ENCODE measurements at regions not wholly inside any gene's neighbourhood (a gene's known extent, or its start where the extent isn't known, plus 50 kb on each side); places are given as distances from the start of the nearest gene placed in this dataset.

DNA sequence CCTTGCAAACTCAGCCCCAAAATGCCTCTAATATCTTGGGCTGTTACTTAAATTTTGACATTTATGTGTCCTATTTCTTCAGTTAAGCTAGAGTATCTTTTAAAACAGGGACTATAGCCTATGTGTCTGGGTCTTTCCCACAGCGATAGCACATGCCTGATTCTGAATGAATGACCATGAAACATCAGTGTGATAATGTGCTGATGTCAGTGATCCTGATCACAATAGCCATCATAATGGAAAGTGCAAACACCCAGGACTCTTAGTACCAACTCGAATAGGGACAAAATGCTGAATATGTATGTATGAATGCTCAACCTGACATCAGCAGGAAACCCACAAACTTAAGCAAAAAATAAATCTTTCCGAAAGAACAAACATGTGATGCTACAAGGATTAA lies 537.4 kb downstream of the IGSF11 start (continued):
- TF ChIP-seq, protein P1, sequence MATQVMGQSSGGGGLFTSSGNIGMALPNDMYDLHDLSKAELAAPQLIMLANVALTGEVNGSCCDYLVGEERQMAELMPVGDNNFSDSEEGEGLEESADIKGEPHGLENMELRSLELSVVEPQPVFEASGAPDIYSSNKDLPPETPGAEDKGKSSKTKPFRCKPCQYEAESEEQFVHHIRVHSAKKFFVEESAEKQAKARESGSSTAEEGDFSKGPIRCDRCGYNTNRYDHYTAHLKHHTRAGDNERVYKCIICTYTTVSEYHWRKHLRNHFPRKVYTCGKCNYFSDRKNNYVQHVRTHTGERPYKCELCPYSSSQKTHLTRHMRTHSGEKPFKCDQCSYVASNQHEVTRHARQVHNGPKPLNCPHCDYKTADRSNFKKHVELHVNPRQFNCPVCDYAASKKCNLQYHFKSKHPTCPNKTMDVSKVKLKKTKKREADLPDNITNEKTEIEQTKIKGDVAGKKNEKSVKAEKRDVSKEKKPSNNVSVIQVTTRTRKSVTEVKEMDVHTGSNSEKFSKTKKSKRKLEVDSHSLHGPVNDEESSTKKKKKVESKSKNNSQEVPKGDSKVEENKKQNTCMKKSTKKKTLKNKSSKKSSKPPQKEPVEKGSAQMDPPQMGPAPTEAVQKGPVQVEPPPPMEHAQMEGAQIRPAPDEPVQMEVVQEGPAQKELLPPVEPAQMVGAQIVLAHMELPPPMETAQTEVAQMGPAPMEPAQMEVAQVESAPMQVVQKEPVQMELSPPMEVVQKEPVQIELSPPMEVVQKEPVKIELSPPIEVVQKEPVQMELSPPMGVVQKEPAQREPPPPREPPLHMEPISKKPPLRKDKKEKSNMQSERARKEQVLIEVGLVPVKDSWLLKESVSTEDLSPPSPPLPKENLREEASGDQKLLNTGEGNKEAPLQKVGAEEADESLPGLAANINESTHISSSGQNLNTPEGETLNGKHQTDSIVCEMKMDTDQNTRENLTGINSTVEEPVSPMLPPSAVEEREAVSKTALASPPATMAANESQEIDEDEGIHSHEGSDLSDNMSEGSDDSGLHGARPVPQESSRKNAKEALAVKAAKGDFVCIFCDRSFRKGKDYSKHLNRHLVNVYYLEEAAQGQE (IDR thresholded peaks at IDR 0.05; ENCODE audit: unreplicated experiment), result no peak
- TF ChIP-seq STAT1 (IDR thresholded peaks at IDR 0.05; ENCODE audit: unreplicated experiment) (no peak), NANOG (IDR thresholded peaks at IDR 0.05; ENCODE audit: borderline replicate concordance) (no peak), ZNF114 (CRISPR knock-in tag; IDR thresholded peaks at IDR 0.05) (no peak), EZH2phosphoT487 (IDR thresholded peaks at IDR 0.05; ENCODE audit: unreplicated experiment) (no peak), EZH2 (IDR thresholded peaks at IDR 0.05; ENCODE audit: low read depth, unreplicated experiment) (no peak)
- TF ChIP-seq, protein P2, sequence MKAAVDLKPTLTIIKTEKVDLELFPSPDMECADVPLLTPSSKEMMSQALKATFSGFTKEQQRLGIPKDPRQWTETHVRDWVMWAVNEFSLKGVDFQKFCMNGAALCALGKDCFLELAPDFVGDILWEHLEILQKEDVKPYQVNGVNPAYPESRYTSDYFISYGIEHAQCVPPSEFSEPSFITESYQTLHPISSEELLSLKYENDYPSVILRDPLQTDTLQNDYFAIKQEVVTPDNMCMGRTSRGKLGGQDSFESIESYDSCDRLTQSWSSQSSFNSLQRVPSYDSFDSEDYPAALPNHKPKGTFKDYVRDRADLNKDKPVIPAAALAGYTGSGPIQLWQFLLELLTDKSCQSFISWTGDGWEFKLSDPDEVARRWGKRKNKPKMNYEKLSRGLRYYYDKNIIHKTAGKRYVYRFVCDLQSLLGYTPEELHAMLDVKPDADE (IDR thresholded peaks at IDR 0.05), result no peak

DNA sequence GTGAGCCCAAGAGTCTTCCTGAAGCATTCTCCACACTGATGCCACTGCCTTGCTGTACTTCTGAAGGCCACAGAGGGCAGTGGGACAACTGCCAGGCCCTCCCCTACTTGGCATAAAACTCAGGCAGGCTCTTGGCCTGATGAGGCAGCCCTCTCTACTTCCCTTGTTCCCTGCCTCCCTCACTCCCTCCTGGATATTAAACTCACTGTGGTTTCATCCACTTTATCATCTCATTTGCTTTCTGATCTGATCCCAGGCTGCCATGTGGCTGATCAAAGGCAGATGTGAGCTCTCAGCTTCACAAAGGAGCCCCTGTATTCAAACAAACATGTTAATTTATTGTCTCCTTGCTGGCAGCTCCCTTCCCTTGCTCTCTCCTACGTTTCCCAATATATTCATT lies 533.5 kb downstream of the IGSF11 start:
- Histone ChIP-seq H3K27ac (ENCODE audit: low read depth) (0 out of 2 replicates have a peak overlapping the region, but pooled peaks have one; percentile 17), H2AFZ (peak overlapping the region; percentile 75; the same call in 1 of the 2 replicates), H3F3A (replicated peaks; ENCODE audit: low read depth) (no peaks in the 10 kb centered on the region), H3K79me2 (replicated peaks; ENCODE audit: insufficient read depth) (no peaks in the 10 kb centered on the region), H4K20me1 (replicated peaks; ENCODE audit: insufficient read depth) (no peaks in the 10 kb centered on the region), H3K27me3 (ENCODE audit: insufficient read depth) (no peaks in the 10 kb centered on the region), H3K4me1 (ENCODE audit: insufficient read depth) (peaks cover 21% of the 10 kb centered on the region), H3K9me2 (ENCODE audit: insufficient read depth) (peaks cover 3% of the 10 kb centered on the region; the same call in 1 of the 2 replicates), H3K4me2 (peak overlapping the region; percentile 5; the same call in 1 of the 2 replicates), H3K4me3 (no peak overlapping the region), H3K36me3 (ENCODE audit: insufficient read depth) (no peaks in the 10 kb centered on the region)
- TF ChIP-seq, protein P3, sequence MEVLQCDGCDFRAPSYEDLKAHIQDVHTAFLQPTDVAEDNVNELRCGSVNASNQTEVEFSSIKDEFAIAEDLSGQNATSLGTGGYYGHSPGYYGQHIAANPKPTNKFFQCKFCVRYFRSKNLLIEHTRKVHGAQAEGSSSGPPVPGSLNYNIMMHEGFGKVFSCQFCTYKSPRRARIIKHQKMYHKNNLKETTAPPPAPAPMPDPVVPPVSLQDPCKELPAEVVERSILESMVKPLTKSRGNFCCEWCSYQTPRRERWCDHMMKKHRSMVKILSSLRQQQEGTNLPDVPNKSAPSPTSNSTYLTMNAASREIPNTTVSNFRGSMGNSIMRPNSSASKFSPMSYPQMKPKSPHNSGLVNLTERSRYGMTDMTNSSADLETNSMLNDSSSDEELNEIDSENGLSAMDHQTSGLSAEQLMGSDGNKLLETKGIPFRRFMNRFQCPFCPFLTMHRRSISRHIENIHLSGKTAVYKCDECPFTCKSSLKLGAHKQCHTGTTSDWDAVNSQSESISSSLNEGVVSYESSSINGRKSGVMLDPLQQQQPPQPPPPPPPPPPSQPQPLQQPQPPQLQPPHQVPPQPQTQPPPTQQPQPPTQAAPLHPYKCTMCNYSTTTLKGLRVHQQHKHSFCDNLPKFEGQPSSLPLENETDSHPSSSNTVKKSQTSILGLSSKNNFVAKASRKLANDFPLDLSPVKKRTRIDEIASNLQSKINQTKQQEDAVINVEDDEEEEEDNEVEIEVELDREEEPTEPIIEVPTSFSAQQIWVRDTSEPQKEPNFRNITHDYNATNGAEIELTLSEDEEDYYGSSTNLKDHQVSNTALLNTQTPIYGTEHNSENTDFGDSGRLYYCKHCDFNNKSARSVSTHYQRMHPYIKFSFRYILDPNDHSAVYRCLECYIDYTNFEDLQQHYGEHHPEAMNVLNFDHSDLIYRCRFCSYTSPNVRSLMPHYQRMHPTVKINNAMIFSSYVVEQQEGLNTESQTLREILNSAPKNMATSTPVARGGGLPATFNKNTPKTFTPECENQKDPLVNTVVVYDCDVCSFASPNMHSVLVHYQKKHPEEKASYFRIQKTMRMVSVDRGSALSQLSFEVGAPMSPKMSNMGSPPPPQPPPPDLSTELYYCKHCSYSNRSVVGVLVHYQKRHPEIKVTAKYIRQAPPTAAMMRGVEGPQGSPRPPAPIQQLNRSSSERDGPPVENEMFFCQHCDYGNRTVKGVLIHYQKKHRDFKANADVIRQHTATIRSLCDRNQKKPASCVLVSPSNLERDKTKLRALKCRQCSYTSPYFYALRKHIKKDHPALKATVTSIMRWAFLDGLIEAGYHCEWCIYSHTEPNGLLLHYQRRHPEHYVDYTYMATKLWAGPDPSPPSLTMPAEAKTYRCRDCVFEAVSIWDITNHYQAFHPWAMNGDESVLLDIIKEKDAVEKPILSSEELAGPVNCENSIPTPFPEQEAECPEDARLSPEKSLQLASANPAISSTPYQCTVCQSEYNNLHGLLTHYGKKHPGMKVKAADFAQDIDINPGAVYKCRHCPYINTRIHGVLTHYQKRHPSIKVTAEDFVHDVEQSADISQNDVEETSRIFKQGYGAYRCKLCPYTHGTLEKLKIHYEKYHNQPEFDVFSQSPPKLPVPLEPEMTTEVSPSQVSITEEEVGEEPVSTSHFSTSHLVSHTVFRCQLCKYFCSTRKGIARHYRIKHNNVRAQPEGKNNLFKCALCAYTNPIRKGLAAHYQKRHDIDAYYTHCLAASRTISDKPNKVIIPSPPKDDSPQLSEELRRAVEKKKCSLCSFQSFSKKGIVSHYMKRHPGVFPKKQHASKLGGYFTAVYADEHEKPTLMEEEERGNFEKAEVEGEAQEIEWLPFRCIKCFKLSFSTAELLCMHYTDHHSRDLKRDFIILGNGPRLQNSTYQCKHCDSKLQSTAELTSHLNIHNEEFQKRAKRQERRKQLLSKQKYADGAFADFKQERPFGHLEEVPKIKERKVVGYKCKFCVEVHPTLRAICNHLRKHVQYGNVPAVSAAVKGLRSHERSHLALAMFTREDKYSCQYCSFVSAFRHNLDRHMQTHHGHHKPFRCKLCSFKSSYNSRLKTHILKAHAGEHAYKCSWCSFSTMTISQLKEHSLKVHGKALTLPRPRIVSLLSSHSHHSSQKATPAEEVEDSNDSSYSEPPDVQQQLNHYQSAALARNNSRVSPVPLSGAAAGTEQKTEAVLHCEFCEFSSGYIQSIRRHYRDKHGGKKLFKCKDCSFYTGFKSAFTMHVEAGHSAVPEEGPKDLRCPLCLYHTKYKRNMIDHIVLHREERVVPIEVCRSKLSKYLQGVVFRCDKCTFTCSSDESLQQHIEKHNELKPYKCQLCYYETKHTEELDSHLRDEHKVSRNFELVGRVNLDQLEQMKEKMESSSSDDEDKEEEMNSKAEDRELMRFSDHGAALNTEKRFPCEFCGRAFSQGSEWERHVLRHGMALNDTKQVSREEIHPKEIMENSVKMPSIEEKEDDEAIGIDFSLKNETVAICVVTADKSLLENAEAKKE (CRISPR knock-in tag; IDR thresholded peaks at IDR 0.05), result peak; percentile 86
- TF ChIP-seq ZNF114 (CRISPR knock-in tag; IDR thresholded peaks at IDR 0.05) (no peak), EZH2 (IDR thresholded peaks at IDR 0.05; ENCODE audit: low read depth, unreplicated experiment) (no peak)
- TF ChIP-seq, protein P4, sequence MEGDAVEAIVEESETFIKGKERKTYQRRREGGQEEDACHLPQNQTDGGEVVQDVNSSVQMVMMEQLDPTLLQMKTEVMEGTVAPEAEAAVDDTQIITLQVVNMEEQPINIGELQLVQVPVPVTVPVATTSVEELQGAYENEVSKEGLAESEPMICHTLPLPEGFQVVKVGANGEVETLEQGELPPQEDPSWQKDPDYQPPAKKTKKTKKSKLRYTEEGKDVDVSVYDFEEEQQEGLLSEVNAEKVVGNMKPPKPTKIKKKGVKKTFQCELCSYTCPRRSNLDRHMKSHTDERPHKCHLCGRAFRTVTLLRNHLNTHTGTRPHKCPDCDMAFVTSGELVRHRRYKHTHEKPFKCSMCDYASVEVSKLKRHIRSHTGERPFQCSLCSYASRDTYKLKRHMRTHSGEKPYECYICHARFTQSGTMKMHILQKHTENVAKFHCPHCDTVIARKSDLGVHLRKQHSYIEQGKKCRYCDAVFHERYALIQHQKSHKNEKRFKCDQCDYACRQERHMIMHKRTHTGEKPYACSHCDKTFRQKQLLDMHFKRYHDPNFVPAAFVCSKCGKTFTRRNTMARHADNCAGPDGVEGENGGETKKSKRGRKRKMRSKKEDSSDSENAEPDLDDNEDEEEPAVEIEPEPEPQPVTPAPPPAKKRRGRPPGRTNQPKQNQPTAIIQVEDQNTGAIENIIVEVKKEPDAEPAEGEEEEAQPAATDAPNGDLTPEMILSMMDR (conservative IDR thresholded peaks at IDR 0.05; ENCODE audit: low read depth in 2 of 2), result peak in 1 of 2 experiments; percentile 38; a peak in 3 of 4 replicates
- ATAC-seq (peak; percentile 99), DNase-seq (ENCODE audit: low spot score) (peak; percentile 69)
- no peak overlapping the region for H3K27ac Mint-ChIP-seq
- no peaks in the 10 kb centered on the region for H3K9me3 Mint-ChIP-seq
- no peaks in the 10 kb centered on the region for H3K27me3 Mint-ChIP-seq (ENCODE audit: insufficient read depth, low read depth, poor library complexity)
- no peak overlapping the region for H3K4me3 Mint-ChIP-seq
- H3K4me1 Mint-ChIP-seq, result peaks cover 6% of the 10 kb centered on the region
- H3K36me3 Mint-ChIP-seq (ENCODE audit: low read depth), result no peaks in the 10 kb centered on the region

Measured in GM23338 (cell line).